K562 (cell line): ENCODE measurements at regions not wholly inside any gene's neighbourhood (a gene's known extent, or its start where the extent isn't known, plus 50 kb on each side); places are given as distances from the start of the nearest gene placed in this dataset.

Experiments
- ATAC-seq: fragments of 200-7000 bp; cut with Tn5 transposase; 3 replicates; pipeline ENCODE4 v1.9.1; 2020; ENCODE audit warnings: moderate library complexity
- BruUV-seq: library from RNA; stranded (reverse); fragments of 400-500 nt; replicated peaks from 2 replicates; lab custom pipeline; 2021; lab: Mats Ljungman, UMichigan
- CTCF ChIA-PET: fragments of 300-600 bp; formaldehyde crosslinking; extraction: SDS; loops from one replicate; lab custom pipeline; 2021; ENCODE audit warnings: low intra/inter-chr PET ratio; lab: Yijun Ruan, JAX
- POLR2A ChIA-PET: fragments of 300-600, 350-650 bp; sonication (Branson Sonifier 250); formaldehyde crosslinking; extraction: SDS; loops from one replicate; lab custom pipeline; 2021; ENCODE audit warnings: antibody characterized with exemption, inconsistent platforms; lab: Yijun Ruan, JAX
- DNase-seq, 4 experiments: peaks; one replicate each; pipeline versions ENCODE4 v3.0.0 to v3.0.0-alpha.2; 2011 to 2018; ENCODE audit warnings: low spot score in 3 of 4, mixed read lengths in 3 of 4; ENCODE audit errors: extremely low read depth in 1 of 4
- FAIRE-seq: peaks from 2 replicates; lab custom pipeline; 2011; peaks lifted over from hg19 to GRCh38; lab: Jason Lieb, UNC
- H2AFZ ChIP-seq: 2 replicates; pipeline ENCODE4 v1.6.0; 2011; ENCODE audit warnings: low read depth, low read length, control low read depth, inconsistent platforms
- H3K27ac ChIP-seq: fragments of 200-600 bp; 3 replicates; pipeline ENCODE4 v1.8.0; 2011; ENCODE audit warnings: low read depth, mild to moderate bottlenecking, control low read depth, inconsistent platforms, low read length, moderate library complexity, mixed read lengths; ENCODE audit errors: extremely low read depth
- H3K27me3 ChIP-seq, 2 experiments: fragments of 300-600 bp in 1 of 2; 2 replicates in 1 of 2; 3 replicates in 1 of 2; pipeline versions ENCODE4 v1.6.0 to v1.8.0; 2011; ENCODE audit warnings: inconsistent platforms in 2 of 2, low read length in 2 of 2, mild to moderate bottlenecking in 1 of 2, mixed read lengths in 1 of 2, moderate library complexity in 1 of 2; ENCODE audit not compliant: control insufficient read depth in 2 of 2, insufficient read depth in 2 of 2
- H3K36me3 ChIP-seq: fragments of 300-600 bp; 3 replicates; pipeline ENCODE4 v1.8.0; 2011; ENCODE audit warnings: mild to moderate bottlenecking, low read length, inconsistent platforms; ENCODE audit not compliant: control insufficient read depth, insufficient read depth
- H3K4me1 ChIP-seq, 2 experiments: fragments of 200-600 bp in 1 of 2; replicated peaks in 1 of 2; 2 replicates in 1 of 2; 3 replicates in 1 of 2; pipeline versions ENCODE4 v1.5.1 to v1.8.0; 2011; ENCODE audit warnings: inconsistent platforms in 2 of 2, low read length in 2 of 2, mild to moderate bottlenecking in 1 of 2, mixed read lengths in 1 of 2, moderate library complexity in 1 of 2; ENCODE audit not compliant: control insufficient read depth in 2 of 2, insufficient read depth in 2 of 2
- H3K4me2 ChIP-seq: 2 replicates; pipeline ENCODE4 v1.6.1; 2011; ENCODE audit warnings: low read length, control low read depth, inconsistent platforms, mixed read lengths; ENCODE audit not compliant: insufficient read depth
- H3K4me3 ChIP-seq: fragments of 200-600 bp; sonication (generic), shearing (Covaris generic); 2 replicates; pipeline ENCODE4 v1.5.1; 2016; ENCODE audit warnings: control low read depth, inconsistent platforms
- H3K79me2 ChIP-seq: fragments of 200-600 bp; 3 replicates; pipeline ENCODE4 v1.8.0; 2011; ENCODE audit warnings: low read length, inconsistent platforms; ENCODE audit not compliant: control insufficient read depth, insufficient read depth
- H3K9ac ChIP-seq, 2 experiments: 2 replicates each; pipeline versions ENCODE4 v1.6.0 to v1.6.1; 2011; ENCODE audit warnings: low read depth in 2 of 2, low read length in 2 of 2, control low read depth in 1 of 2, inconsistent platforms in 1 of 2, mild to moderate bottlenecking in 1 of 2, mixed read lengths in 1 of 2; ENCODE audit not compliant: insufficient read depth in 1 of 2
- H3K9me1 ChIP-seq: one replicate; pipeline ENCODE4 v1.6.0; 2011; ENCODE audit warnings: inconsistent platforms, mild to moderate bottlenecking, low read length, moderate library complexity; ENCODE audit not compliant: control insufficient read depth, insufficient read depth
- H3K9me3 ChIP-seq: replicated peaks from 2 replicates; pipeline ENCODE4 v1.5.1; 2011; ENCODE audit warnings: low read depth, low read length, inconsistent platforms; ENCODE audit not compliant: control insufficient read depth, insufficient read depth
- H4K20me1 ChIP-seq: replicated peaks from 2 replicates; pipeline ENCODE4 v1.6.1; 2011; ENCODE audit warnings: low read length, inconsistent platforms, mixed read lengths; ENCODE audit not compliant: control insufficient read depth, insufficient read depth
- BACH1 ChIP-seq: fragments of 200-800 bp; sonication (Bioruptor generic); IDR thresholded peaks from 2 replicates; pipeline ENCODE4 v1.6.1; 2016; ENCODE audit warnings: missing genetic modification characterization, missing compliant biosample characterization
- C11orf30 ChIP-seq: fragments of 450-650 bp; IDR thresholded peaks from 2 replicates; pipeline ENCODE4 v1.6.1; 2016; ENCODE audit warnings: low read depth, mild to moderate bottlenecking
- CREB5 ChIP-seq: fragments of 250-450 bp; sonication (Bioruptor Pico); IDR thresholded peaks from 2 replicates; pipeline ENCODE4 v1.5.0; 2020; ENCODE audit warnings: mild to moderate bottlenecking
- CREBBP ChIP-seq: IDR thresholded peaks from one replicate; pipeline ENCODE4 v1.6.1; 2012; ENCODE audit warnings: low read depth, mild to moderate bottlenecking, control low read depth, inconsistent platforms, low read length
- DIDO1 ChIP-seq: fragments of 450-650 bp; IDR thresholded peaks from 2 replicates; pipeline ENCODE4 v1.6.1; 2016; ENCODE audit warnings: low read depth, missing biosample characterization, missing genetic modification characterization
- FOXJ3 ChIP-seq: sonication (generic); formaldehyde crosslinking; IDR thresholded peaks from 2 replicates; pipeline ENCODE4 v1.4.0; 2020; ENCODE audit warnings: mild to moderate bottlenecking, missing genetic modification reagents
- MAFF ChIP-seq: IDR thresholded peaks from 2 replicates; pipeline ENCODE4 v1.6.1; 2012; ENCODE audit warnings: low read length, improper control_type of control experiment
- MAFG ChIP-seq: fragments of 450-650 bp; conservative IDR thresholded peaks from 2 replicates; pipeline ENCODE4 v1.6.1; 2016; ENCODE audit warnings: missing genetic modification characterization, missing compliant biosample characterization
- MAFK ChIP-seq: IDR thresholded peaks from 2 replicates; pipeline ENCODE4 v1.6.1; 2011; ENCODE audit warnings: low read length, improper control_type of control experiment
- PCBP1 ChIP-seq: fragments of 200-400 bp; formaldehyde crosslinking; IDR thresholded peaks from 2 replicates; pipeline ENCODE4 v1.6.1; 2018; ENCODE audit warnings: mild to moderate bottlenecking, low read depth, low read length; ENCODE audit not compliant: poor library complexity, severe bottlenecking
- PRMT5 ChIP-seq: sonication (generic); formaldehyde crosslinking; IDR thresholded peaks from 2 replicates; pipeline ENCODE4 v1.5.0; 2020; ENCODE audit warnings: missing genetic modification reagents
- PRPF4 ChIP-seq: fragments of 200-400 bp; formaldehyde crosslinking; IDR thresholded peaks from one replicate; pipeline ENCODE4 v1.6.1; 2017; ENCODE audit warnings: low read length, low read depth, mild to moderate bottlenecking; ENCODE audit not compliant: insufficient read depth, poor library complexity, severe bottlenecking
- SMARCE1 ChIP-seq: fragments of 450-650 bp; IDR thresholded peaks from 2 replicates; pipeline ENCODE4 v1.7.1; 2016; ENCODE audit warnings: mild to moderate bottlenecking
- THAP12 ChIP-seq: fragments of 250-450 bp; sonication (Bioruptor Pico); IDR thresholded peaks from 2 replicates; pipeline ENCODE4 v1.9.0; 2021; ENCODE audit warnings: mild to moderate bottlenecking, inconsistent platforms
- USF1 ChIP-seq: sonication (generic); formaldehyde crosslinking; IDR thresholded peaks from 2 replicates; pipeline ENCODE4 v1.9.0; 2022; ENCODE audit warnings: mild to moderate bottlenecking, missing genetic modification reagents
- VEZF1 ChIP-seq: fragments of 200-800 bp; sonication (Bioruptor generic); IDR thresholded peaks from 2 replicates; pipeline ENCODE4 v1.6.1; 2017; ENCODE audit warnings: missing genetic modification characterization, missing compliant biosample characterization
- ZNF316 ChIP-seq: fragments of 450-650 bp; IDR thresholded peaks from 2 replicates; pipeline ENCODE4 v1.6.1; 2016
- ZNF41 ChIP-seq: fragments of 250-450 bp; sonication (Bioruptor Pico); conservative IDR thresholded peaks from 2 replicates; pipeline ENCODE4 v1.4.0; 2020; ENCODE audit warnings: mild to moderate bottlenecking
- ZNF431 ChIP-seq: sonication (generic); formaldehyde crosslinking; IDR thresholded peaks from 2 replicates; pipeline ENCODE4 v1.8.0; 2022; ENCODE audit warnings: mild to moderate bottlenecking, missing genetic modification reagents
- ZNF445 ChIP-seq: fragments of 250-450 bp; sonication (Bioruptor Pico); IDR thresholded peaks from 2 replicates; pipeline ENCODE4 v1.4.0; 2020; ENCODE audit warnings: low read depth, mild to moderate bottlenecking, moderate library complexity
- WGBS: fragments of 100-300 bp; shearing (Covaris generic); methylation state at CpG from one replicate; pipeline ENCODE4 v1.1.6; 2016; ENCODE audit warnings: low coverage, mixed read lengths; ENCODE audit not compliant: insufficient coverage; ENCODE audit errors: missing lambda C conversion rate; 5-methylcytosine and 5-hydroxymethylcytosine counted together
- in situ Hi-C: fragments of 300-500 bp; cut with MboI; formaldehyde crosslinking; loops from 4 replicates; pipeline ENCODE4 v1.15.0; 2018; ENCODE audit warnings: inconsistent platforms, mixed read lengths
- intact Hi-C: fragments of 100-400 bp; cut with micrococcal nuclease; formaldehyde crosslinking; loops from 2 replicates; pipeline ENCODE4 v1.14.2; 2022

GRCh38 chr4:163264934-163265333, 67.5 kb downstream of the NPY1R start:
- no peaks in the 10 kb centered on the region for H3K9me3 ChIP-seq
- H3K27me3 ChIP-seq: no peaks in the 10 kb centered on the region
- no peak overlapping the region for H2AFZ ChIP-seq
- ATAC-seq: no peak
- intact Hi-C loops: no loop called here
- ChIA-PET POLR2A (no interaction called here), CTCF (no interaction called here)
- H3K9me1 ChIP-seq: no peaks in the 10 kb centered on the region
- no peak overlapping the region for H3K27ac ChIP-seq
- no peak overlapping the region for H3K9ac ChIP-seq
- H4K20me1 ChIP-seq: no peaks in the 10 kb centered on the region
- 12% methylated on average over 2 of the region's 2 CpGs for WGBS
- H3K36me3 ChIP-seq: no peaks in the 10 kb centered on the region
- no peak overlapping the region for H3K4me2 ChIP-seq
- H3K4me1 ChIP-seq: peaks cover 4 to 12% of the 10 kb centered on the region in 2 experiments; a peak in 4 of 5 replicates
- no TSS peak for BruUV-seq
- in situ Hi-C loops: no loop called here
- no peaks in the 10 kb centered on the region for H3K79me2 ChIP-seq
- no peak for DNase-seq
- no peak for FAIRE-seq
- no peak overlapping the region for H3K4me3 ChIP-seq
- no peak for TF ChIP-seq BACH1
- no peak for TF ChIP-seq SMARCE1
- no peak for TF ChIP-seq DIDO1 (tag)
- no peak for TF ChIP-seq ZNF41
- TF ChIP-seq ZNF431 (CRISPR knock-in tag): no peak
- TF ChIP-seq PRMT5 (CRISPR knock-in tag): no peak
- TF ChIP-seq PRPF4: no peak
- TF ChIP-seq PCBP1: no peak
- TF ChIP-seq CREBBP: no peak
- peak; percentile 81 for TF ChIP-seq ZNF316
- peak; percentile 45 for TF ChIP-seq MAFG
- TF ChIP-seq ZNF445: no peak
- peak; percentile 59 for TF ChIP-seq MAFF
- TF ChIP-seq MAFK: peak; percentile 66
- peak; percentile 52; the same call in 1 of the 2 replicates for TF ChIP-seq C11orf30
- no peak for TF ChIP-seq VEZF1
- TF ChIP-seq THAP12 (CRISPR knock-in tag): no peak
- TF ChIP-seq FOXJ3 (CRISPR knock-in tag): no peak
- no peak for TF ChIP-seq CREB5
- no peak for TF ChIP-seq USF1 (CRISPR knock-in tag)
